Caki2 (cell line): ENCODE measurements at regions not wholly inside any gene's neighbourhood (a gene's known extent, or its start where the extent isn't known, plus 50 kb on each side); places are given as distances from the start of the nearest gene placed in this dataset.

Experiments used
- DNase-seq: peaks from one replicate; pipeline ENCODE4 v3.0.0-alpha.2; 2015; ENCODE audit warnings: low read depth
- in situ Hi-C: cut with HindIII; loops from 2 replicates; pipeline ENCODE4 v1.10.0; 2016; ENCODE audit warnings: low sequenced_read_pairs, low pct_unique_long_range_greater_than_20kb, mixed read lengths

DNA sequence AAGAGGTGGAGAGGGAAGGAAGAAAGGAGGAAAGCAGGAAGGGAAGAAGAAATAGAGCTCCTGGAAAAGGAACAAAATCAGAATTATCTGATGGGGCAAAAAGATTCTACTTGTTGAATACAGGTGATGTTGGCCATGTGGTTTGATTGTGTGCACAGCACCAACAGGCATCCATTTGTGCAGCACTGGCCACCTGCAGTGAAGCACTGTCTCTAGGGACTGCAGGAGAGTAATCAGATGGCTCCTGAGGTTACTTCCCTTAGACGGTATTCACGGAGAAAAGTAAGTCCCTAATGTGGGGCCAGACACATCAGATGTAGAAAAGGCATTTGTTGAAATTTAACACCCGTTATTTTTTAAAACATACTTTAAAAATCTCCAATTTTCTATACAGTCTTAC lies 135.3 kb upstream of the VIPR2 start:
- in situ Hi-C loops, result no loop called here
- no peak for DNase-seq

GRCh38 chr7:159272739-159273138 lies 128.1 kb upstream of the VIPR2 start:
- in situ Hi-C loops, result no loop called here
- no peak for DNase-seq

DNA sequence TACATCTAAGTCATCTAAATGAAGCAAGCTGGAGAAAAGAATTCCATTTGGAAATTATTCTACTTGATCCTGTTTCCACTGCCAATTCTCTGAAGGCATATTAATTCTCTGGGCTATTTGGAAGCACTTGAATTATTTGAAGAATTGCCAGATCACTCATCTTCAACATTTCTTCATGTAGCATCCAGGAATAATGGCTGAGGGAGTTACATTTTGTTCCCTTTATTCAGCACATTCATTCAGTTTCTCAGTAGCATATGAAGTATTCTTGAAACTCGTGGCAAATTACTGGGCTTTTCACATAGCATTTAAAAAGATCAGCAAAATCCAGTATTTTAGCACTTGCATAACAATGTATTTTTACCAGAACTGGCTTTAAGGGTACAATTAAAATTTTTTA lies 127.1 kb upstream of the VIPR2 start:
- in situ Hi-C loops, result no loop called here
- DNase-seq, result no peak

DNA sequence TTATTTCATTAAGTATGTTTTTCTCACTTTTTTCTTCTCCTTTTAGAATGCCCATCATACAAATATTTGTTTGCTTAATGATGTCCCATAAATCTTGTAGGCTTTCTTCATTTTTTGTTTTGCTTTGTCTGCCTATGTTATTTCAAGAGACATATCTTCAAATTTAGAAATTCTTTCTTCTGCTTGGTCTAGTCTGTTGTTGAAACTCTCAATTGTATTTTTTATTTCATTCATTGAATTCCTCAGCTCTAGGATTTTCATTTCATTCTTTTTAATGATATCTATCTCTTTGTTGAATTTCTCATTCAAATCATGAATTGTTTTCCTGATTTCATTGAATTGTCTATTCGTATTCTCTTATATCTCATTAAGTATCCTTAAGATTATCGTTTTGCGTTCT lies 125.1 kb upstream of the VIPR2 start:
- DNase-seq, result no peak
- in situ Hi-C loops, result no loop called here

DNA sequence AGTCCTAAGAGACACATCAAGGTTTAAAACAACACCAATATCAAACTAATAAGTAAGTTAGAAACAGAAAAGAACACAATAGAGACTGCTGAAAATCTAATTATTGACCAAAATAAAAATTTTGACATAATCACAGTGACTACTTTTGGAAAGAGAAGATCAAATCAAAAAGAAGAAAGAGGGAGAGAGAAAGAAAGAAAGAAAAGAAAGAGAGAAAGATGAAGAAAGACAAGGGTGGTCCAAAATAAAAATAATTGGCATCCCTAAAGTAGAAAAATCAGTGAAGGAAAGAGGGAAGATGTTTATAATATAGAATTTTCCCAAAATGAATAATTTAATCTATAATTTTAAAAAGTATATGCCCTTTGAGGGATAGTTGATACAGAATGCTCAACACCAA lies 118.8 kb upstream of the VIPR2 start:
- DNase-seq, result no peak
- in situ Hi-C loops, result no loop called here

DNA sequence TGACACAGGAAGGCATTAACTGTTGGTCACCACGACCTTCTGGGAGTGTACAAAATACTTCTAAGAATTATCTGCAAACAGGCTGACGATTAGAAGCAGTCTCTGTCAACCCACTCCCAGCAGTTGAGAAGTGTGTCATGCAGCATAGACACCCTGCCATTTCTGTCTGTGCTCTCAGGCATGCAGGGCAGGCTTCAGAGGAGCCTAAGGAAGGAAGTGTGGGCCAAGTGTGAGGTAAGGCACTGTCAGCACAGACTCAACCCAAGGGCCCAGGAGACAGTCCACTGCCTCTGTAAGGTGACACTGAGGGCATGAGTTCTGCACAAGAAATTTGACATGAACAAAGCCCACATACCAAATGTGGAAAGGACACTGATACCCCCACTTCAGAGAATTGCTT lies 109.0 kb upstream of the VIPR2 start:
- no peak for DNase-seq
- in situ Hi-C loops, result no loop called here

DNA sequence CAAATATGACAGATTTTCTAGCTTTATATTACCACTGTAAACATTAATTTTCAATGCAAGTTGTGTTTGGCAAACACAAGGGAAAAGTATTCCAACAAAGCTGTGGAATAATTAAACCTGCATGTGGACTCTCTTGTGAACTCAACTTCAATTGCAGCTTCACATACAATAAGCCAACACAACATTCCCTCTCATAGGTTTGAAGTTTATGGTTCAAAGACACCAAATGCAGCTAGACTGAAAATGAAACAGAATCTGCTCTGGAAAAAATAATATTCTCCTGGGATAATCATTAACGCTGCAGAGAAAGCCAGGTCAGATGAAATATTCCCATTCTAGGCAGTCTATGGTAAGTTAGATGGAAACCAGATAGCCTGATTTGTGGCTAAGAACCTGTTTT lies 105.8 kb upstream of the VIPR2 start:
- DNase-seq, result no peak
- in situ Hi-C loops, result no loop called here

GRCh38 chr7:159249671-159250070 lies 105.0 kb upstream of the VIPR2 start:
- DNase-seq, result no peak
- in situ Hi-C loops, result no loop called here

- no peak for DNase-seq
- in situ Hi-C loops, result no loop called here
These were observed 103.2 kb upstream of the VIPR2 start for GRCh38 chr7:159247910-159248309.

DNA sequence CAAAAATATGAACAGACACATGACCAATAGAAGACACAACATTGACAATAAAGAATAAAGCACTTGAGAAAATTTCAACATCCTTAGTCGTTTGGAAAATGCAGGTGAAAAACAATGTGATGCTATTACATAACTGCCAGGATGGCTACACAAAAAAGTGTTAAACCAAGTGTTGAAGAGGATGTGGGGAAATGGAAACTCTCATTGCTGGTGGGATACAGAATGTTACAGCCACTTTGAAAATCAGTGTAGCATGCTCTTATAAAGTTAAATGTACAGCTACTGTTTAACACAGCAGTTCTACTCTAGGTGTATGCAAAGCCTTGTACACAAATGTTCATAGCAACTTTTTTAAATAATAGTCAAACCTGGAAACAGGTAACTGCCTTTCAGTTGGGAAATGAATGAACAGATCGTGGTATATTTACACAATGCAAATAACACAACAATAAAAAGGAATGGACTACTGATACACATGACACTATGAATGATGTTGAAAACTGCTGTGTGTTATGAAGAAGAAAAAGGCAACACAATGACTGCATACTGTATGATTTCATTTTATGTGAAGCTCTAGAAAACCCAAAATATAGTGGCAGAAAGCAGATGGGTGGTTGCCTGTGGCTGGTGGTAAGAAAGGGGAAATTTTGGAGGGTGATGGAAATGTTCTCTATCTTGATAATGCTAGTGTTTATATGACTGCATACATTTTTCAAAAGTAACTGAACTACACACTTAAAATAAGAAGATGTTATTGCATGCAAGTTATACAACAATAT lies 102.2 kb upstream of the VIPR2 start:
- DNase-seq, result no peak
- in situ Hi-C loops, result no loop called here

- in situ Hi-C loops, result no loop called here
- DNase-seq, result no peak
These were observed 96.3 kb upstream of the VIPR2 start for GRCh38 chr7:159240962-159241361.

- DNase-seq, result no peak
These were observed 94.4 kb upstream of the VIPR2 start for GRCh38 chr7:159239028-159239427.

DNA sequence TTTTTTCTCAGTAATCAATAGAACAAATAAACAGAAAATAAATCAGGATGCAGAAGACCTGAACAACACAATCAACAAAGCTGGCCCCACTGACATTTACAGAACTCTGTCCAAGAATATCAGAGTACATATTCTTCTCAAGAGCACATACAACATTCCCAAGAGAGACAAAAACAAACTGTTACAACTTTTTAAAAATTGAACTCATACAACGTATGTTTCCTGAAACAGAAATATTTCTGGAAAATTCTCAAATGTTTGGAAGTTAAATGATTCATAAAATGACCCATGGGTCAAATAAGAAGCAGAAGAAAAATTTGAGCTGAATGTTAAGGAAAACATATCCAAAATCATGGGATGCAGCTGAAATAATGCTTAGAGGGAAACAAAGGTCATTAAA lies 93.9 kb upstream of the VIPR2 start:
- in situ Hi-C loops, result no loop called here
- DNase-seq, result no peak

More at GRCh38 chr7:159239028-159239427, 94.4 kb upstream of the VIPR2 start:
- in situ Hi-C loops, result no loop called here

- no peak for DNase-seq
- in situ Hi-C loops, result no loop called here
These were observed 92.5 kb upstream of the VIPR2 start for GRCh38 chr7:159237022-159237653.

DNA sequence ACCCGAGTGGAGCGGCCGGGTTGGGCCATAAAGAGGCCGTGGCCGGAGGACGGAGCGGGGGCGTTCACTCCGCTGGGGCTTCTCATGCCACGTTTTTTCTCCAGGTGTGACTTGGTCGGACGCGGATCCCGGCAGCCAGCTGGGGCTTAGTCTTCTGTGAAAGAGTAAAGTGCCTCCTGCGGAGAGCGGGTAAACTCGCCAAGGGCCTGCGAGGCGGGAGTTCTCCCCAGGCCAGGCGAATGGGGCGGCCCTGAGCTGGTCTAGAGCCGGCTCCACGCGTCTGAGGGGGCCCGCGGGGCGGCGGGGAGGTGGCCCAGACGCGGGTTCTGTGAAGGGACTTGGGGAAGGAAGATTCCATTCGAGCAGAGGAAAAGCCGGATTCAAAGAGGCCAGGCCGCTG lies 86.3 kb upstream of the VIPR2 start:
- in situ Hi-C loops, result no loop called here
- DNase-seq, result no peak

GRCh38 chr7:159229683-159230475 lies 85.2 kb upstream of the VIPR2 start:
- in situ Hi-C loops, result no loop called here
- no peak for DNase-seq

DNA sequence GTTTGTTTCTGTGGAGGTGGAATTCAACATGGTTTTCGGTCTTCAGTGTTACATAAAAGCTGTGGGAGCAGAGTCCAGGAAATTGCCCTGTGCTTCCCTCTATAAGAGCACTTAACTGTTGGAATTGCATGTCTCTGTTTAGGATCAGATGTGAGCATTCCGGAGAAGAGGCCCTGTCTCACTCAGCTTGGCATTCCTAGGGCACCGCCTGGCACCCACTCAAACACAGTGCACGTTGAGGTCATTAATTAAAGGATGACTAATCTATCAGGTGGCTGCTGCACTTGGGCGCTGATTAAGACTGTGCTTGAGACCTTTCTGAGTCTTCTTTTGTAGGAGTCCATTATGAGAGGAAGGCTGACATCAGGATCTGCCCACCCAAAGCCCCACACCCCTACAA lies 82.8 kb upstream of the VIPR2 start:
- in situ Hi-C loops, result no loop called here
- DNase-seq, result peak; percentile 28

DNA sequence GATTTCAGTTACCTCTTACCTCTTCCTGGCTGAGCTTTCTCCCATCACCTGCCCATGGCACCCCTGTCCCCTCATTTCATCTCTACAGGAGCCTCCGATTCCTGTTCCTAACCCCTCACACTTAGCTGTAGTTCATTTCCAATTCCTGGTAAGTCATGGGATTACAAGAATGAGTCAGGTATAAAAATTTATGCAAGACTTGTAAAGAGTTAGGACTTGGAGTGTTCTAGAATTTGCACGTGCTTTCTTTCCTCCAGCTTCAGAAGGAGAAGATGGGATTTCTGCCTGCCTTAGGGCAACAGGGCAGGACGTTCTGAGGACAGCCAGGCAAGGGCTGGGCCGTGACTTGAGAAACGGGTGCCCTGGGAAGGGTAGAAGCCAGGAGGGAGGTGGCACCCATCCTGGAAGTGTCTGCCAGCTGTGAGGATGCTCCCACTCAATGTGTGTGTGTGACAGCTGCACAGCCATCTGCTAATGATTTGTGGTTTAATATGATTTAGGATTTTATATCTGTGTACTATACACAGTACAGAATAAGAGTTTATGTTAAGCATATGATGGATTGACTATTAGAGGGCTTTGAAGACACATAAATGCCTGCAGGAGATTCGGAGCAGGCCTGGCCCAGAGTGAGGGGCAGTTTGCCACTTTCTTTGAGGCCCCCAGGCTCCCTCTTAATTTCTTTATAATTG lies 81.5 kb upstream of the VIPR2 start:
- in situ Hi-C loops, result no loop called here
- DNase-seq, result no peak

DNA sequence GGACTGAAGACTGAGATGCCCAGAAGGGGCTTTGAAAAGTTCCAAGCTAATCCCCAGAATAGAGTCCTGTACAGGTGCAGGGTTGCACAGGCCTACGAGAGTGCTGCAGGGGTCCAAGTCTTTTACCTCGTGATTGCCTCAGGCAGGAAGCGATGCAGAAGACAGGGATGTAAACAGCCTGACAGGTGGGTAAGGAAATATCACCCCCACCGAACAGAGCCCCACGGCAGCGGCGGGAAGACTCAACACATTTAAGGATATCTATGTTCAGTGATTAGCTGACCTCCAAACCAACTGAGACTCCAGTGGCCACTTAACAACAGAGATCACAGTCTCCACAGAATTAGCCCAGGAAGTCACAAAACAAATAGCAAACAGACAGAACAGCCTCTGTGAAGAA lies 73.9 kb upstream of the VIPR2 start:
- DNase-seq, result no peak
- in situ Hi-C loops, result no loop called here
